HepG2 (cell line): ENCODE measurements at regions not wholly inside any gene's neighbourhood (a gene's known extent, or its start where the extent isn't known, plus 50 kb on each side); places are given as distances from the start of the nearest gene placed in this dataset.

ENCODE experiments used
- ATAC-seq: fragments of 200-7000 bp; cut with Tn5 transposase; 3 replicates; pipeline ENCODE4 v1.9.1; 2020; ENCODE audit warnings: mild to moderate bottlenecking, moderate library complexity
- BruUV-seq: library from RNA; stranded (reverse); fragments of 400-500 nt; replicated peaks from 2 replicates; lab custom pipeline; 2021; lab: Mats Ljungman, UMichigan
- CTCF ChIA-PET: fragments of 300-600 bp; formaldehyde crosslinking; extraction: SDS; loops from one replicate; lab custom pipeline; 2021; ENCODE audit warnings: low total read pairs, inconsistent platforms, low intra/inter-chr PET ratio; lab: Yijun Ruan, JAX
- POLR2A ChIA-PET: fragments of 350-600 bp; sonication (Branson Sonifier 250); formaldehyde crosslinking; loops from one replicate; lab custom pipeline; 2020; ENCODE audit warnings: antibody characterized with exemption, inconsistent platforms; lab: Yijun Ruan, JAX
- DNase-seq: peaks from one replicate; pipeline ENCODE4 v3.0.0-alpha.2; 2015; ENCODE audit warnings: low spot score
- FAIRE-seq: peaks from 3 replicates; lab custom pipeline; 2011; peaks lifted over from hg19 to GRCh38; lab: Jason Lieb, UNC
- H2AFZ ChIP-seq: one replicate; pipeline ENCODE4 v1.6.1; 2011; ENCODE audit warnings: low read length, inconsistent platforms
- H3K27ac ChIP-seq: fragments of 300-600 bp; 3 replicates; pipeline ENCODE4 v1.8.0; 2011; ENCODE audit warnings: mixed run types, mild to moderate bottlenecking, mixed read lengths, low read length, inconsistent platforms; ENCODE audit not compliant: insufficient read depth; ENCODE audit errors: extremely low read length
- H3K27me3 ChIP-seq, 2 experiments: fragments of 200-600 bp in 1 of 2; 2 replicates in 1 of 2; 3 replicates in 1 of 2; pipeline versions ENCODE4 v1.6.0 to v1.8.0; 2011; ENCODE audit warnings: low read length in 2 of 2, mild to moderate bottlenecking in 2 of 2, moderate library complexity in 2 of 2, inconsistent platforms in 1 of 2; ENCODE audit not compliant: insufficient read depth in 2 of 2, control insufficient read depth in 1 of 2
- H3K36me3 ChIP-seq, 2 experiments: fragments of 200-600 bp in 1 of 2; replicated peaks in 1 of 2; 2 replicates in 1 of 2; 3 replicates in 1 of 2; pipeline versions ENCODE4 v1.5.1 to v1.8.0; 2011; ENCODE audit warnings: low read length in 2 of 2, inconsistent platforms in 1 of 2; ENCODE audit not compliant: insufficient read depth in 2 of 2, control insufficient read depth in 1 of 2
- H3K4me1 ChIP-seq: 2 replicates; pipeline ENCODE4 v1.5.1; 2012; ENCODE audit warnings: low read length, inconsistent platforms; ENCODE audit not compliant: insufficient read depth
- H3K4me2 ChIP-seq: 2 replicates; pipeline ENCODE4 v1.6.0; 2011; ENCODE audit warnings: low read depth, low read length, inconsistent platforms
- H3K4me3 ChIP-seq, 3 experiments: fragments of 200-600 bp in 1 of 3; sonication (generic), shearing (Covaris generic) in 1 of 3; replicated peaks in 1 of 3; 2 replicates each; pipeline ENCODE4 v1.5.1; 2011 to 2016; ENCODE audit warnings: low read length in 3 of 3, inconsistent platforms in 2 of 3, low read depth in 2 of 3, mild to moderate bottlenecking in 2 of 3, control low read depth in 1 of 3, mixed read lengths in 1 of 3; ENCODE audit not compliant: insufficient read depth in 1 of 3
- H3K79me2 ChIP-seq: one replicate; pipeline ENCODE4 v1.6.1; 2011; ENCODE audit warnings: low read length, inconsistent platforms; ENCODE audit not compliant: insufficient read depth
- H3K9ac ChIP-seq: 2 replicates; pipeline ENCODE4 v1.6.0; 2011; ENCODE audit warnings: mild to moderate bottlenecking, low read depth, low read length, inconsistent platforms; ENCODE audit not compliant: insufficient read depth
- H3K9me3 ChIP-seq: 2 replicates; pipeline ENCODE4 v1.5.1; 2012; ENCODE audit warnings: mild to moderate bottlenecking, low read length
- H4K20me1 ChIP-seq: 2 replicates; pipeline ENCODE4 v1.6.0; 2011; ENCODE audit warnings: inconsistent platforms, mild to moderate bottlenecking, low read length, moderate library complexity; ENCODE audit not compliant: insufficient read depth
- BHLHE40 ChIP-seq: IDR thresholded peaks from 2 replicates; pipeline ENCODE4 v1.6.1; 2011; ENCODE audit warnings: low read length, improper control_type of control experiment
- ELF4 ChIP-seq: sonication (generic); formaldehyde crosslinking; IDR thresholded peaks from 2 replicates; pipeline ENCODE4 v1.5.0; 2020; ENCODE audit warnings: missing genetic modification reagents, mild to moderate bottlenecking, moderate library complexity, borderline replicate concordance
- ETV6 ChIP-seq: sonication (generic); formaldehyde crosslinking; conservative IDR thresholded peaks from 2 replicates; pipeline ENCODE4 v1.4.0; 2020; ENCODE audit warnings: missing genetic modification reagents
- FOXA3 ChIP-seq: IDR thresholded peaks from 2 replicates; pipeline ENCODE4 v1.6.1; 2016; ENCODE audit warnings: missing genetic modification reagents, missing compliant biosample characterization
- HOXA9 ChIP-seq: sonication (generic); formaldehyde crosslinking; IDR thresholded peaks from 2 replicates; pipeline ENCODE4 v1.8.1; 2022; ENCODE audit warnings: missing genetic modification reagents, mild to moderate bottlenecking, moderate library complexity, borderline replicate concordance
- PAF1 ChIP-seq: IDR thresholded peaks from 2 replicates; pipeline ENCODE4 v1.6.1; 2016; ENCODE audit warnings: missing genetic modification reagents, missing compliant biosample characterization
- RARA ChIP-seq: IDR thresholded peaks from 2 replicates; pipeline ENCODE4 v1.6.1; 2016; ENCODE audit warnings: missing genetic modification reagents, missing compliant biosample characterization
- RFX3 ChIP-seq: IDR thresholded peaks from 2 replicates; pipeline ENCODE4 v1.6.1; 2016; ENCODE audit warnings: missing biosample characterization, missing genetic modification reagents
- SMARCC2 ChIP-seq: fragments of 450-650 bp; IDR thresholded peaks from 2 replicates; pipeline ENCODE4 v1.6.1; 2017; ENCODE audit warnings: antibody characterized with exemption, mild to moderate bottlenecking
- XRCC5 ChIP-seq: fragments of 200-400 bp; formaldehyde crosslinking; optimal IDR thresholded peaks from 2 replicates; pipeline ENCODE3; 2017; ENCODE audit warnings: mild to moderate bottlenecking, low read length
- YEATS4 ChIP-seq: sonication (generic); formaldehyde crosslinking; IDR thresholded peaks from 2 replicates; pipeline ENCODE4 v1.4.0; 2020; ENCODE audit warnings: missing genetic modification reagents, borderline replicate concordance
- ZBTB1 ChIP-seq: sonication (generic); formaldehyde crosslinking; IDR thresholded peaks from 2 replicates; pipeline ENCODE4 v1.4.0; 2020; ENCODE audit warnings: missing genetic modification reagents, borderline replicate concordance
- ZNF180 ChIP-seq: sonication (generic); formaldehyde crosslinking; IDR thresholded peaks from 2 replicates; pipeline ENCODE4 v1.4.0; 2020; ENCODE audit warnings: low read depth, missing genetic modification reagents, borderline replicate concordance
- ZNF207 ChIP-seq: fragments of 450-650 bp; IDR thresholded peaks from 2 replicates; pipeline ENCODE4 v1.6.1; 2016; ENCODE audit warnings: antibody characterized with exemption, borderline replicate concordance
- ZNF724P ChIP-seq: sonication (generic); formaldehyde crosslinking; IDR thresholded peaks from 2 replicates; pipeline ENCODE4 v1.8.0; 2022; ENCODE audit warnings: missing genetic modification reagents, borderline replicate concordance
- WGBS: methylation state at CpG from one replicate; pipeline ENCODE4 v1.1.6; 2017; ENCODE audit warnings: low lambda C conversion rate; 5-methylcytosine and 5-hydroxymethylcytosine counted together
- in situ Hi-C: cut with HindIII; loops from 2 replicates; pipeline ENCODE4 v1.10.0; 2017; ENCODE audit warnings: low pct_unique_long_range_greater_than_20kb; ENCODE audit not compliant: extremely low pct_ligation_motif_present
- intact Hi-C: fragments of 100-400 bp; cut with micrococcal nuclease; formaldehyde crosslinking; loops from one replicate; pipeline ENCODE4 v1.10.0; 2022; ENCODE audit not compliant: unreplicated experiment
- TF ChIP-seq, protein P1 (sequence below): sonication (generic); formaldehyde crosslinking; IDR thresholded peaks from 2 replicates; pipeline ENCODE4 v1.4.0; 2020; ENCODE audit warnings: missing genetic modification reagents
- TF ChIP-seq, protein P2 (sequence below): sonication (generic); formaldehyde crosslinking; IDR thresholded peaks from 2 replicates; pipeline ENCODE4 v1.8.0; 2022; ENCODE audit warnings: missing genetic modification reagents, mild to moderate bottlenecking, borderline replicate concordance

DNA sequence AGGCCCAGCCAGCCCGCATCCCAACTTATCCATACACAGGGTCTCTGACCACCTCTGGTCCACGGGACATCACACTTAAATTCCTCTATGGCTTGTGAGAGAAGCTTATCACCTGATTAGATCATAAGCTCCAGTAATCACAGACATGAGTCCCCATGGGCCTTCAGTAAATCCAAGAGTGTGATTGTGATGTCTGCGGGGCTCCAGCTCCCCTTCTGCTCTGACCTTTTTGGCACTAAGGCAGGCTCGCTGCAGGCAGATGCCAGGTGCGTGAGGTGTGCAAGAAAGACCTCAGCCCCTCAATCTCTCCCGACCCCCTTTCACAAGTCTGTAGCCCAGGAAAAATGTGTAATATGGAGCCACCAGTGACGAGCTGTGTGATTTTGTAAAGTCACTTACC, 127.6 kb upstream of the DUSP22 start:
- H3K4me2 ChIP-seq: no peak overlapping the region
- no peak overlapping the region for H3K4me3 ChIP-seq
- no peak for FAIRE-seq
- no peaks in the 10 kb centered on the region; a peak in 2 of 5 replicates for H3K27me3 ChIP-seq
- CTCF ChIA-PET: no interaction called here
- H3K9ac ChIP-seq: no peak overlapping the region
- POLR2A ChIA-PET: no interaction called here
- no peaks in the 10 kb centered on the region for H3K79me2 ChIP-seq
- DNase-seq: no peak
- H3K4me1 ChIP-seq: no peaks in the 10 kb centered on the region
- TF ChIP-seq, protein P1, sequence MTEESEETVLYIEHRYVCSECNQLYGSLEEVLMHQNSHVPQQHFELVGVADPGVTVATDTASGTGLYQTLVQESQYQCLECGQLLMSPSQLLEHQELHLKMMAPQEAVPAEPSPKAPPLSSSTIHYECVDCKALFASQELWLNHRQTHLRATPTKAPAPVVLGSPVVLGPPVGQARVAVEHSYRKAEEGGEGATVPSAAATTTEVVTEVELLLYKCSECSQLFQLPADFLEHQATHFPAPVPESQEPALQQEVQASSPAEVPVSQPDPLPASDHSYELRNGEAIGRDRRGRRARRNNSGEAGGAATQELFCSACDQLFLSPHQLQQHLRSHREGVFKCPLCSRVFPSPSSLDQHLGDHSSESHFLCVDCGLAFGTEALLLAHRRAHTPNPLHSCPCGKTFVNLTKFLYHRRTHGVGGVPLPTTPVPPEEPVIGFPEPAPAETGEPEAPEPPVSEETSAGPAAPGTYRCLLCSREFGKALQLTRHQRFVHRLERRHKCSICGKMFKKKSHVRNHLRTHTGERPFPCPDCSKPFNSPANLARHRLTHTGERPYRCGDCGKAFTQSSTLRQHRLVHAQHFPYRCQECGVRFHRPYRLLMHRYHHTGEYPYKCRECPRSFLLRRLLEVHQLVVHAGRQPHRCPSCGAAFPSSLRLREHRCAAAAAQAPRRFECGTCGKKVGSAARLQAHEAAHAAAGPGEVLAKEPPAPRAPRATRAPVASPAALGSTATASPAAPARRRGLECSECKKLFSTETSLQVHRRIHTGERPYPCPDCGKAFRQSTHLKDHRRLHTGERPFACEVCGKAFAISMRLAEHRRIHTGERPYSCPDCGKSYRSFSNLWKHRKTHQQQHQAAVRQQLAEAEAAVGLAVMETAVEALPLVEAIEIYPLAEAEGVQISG (CRISPR knock-in tag): no peak
- no peak for TF ChIP-seq YEATS4 (CRISPR knock-in tag)
- no peak for TF ChIP-seq ZNF180 (CRISPR knock-in tag)
- TF ChIP-seq, protein P2, sequence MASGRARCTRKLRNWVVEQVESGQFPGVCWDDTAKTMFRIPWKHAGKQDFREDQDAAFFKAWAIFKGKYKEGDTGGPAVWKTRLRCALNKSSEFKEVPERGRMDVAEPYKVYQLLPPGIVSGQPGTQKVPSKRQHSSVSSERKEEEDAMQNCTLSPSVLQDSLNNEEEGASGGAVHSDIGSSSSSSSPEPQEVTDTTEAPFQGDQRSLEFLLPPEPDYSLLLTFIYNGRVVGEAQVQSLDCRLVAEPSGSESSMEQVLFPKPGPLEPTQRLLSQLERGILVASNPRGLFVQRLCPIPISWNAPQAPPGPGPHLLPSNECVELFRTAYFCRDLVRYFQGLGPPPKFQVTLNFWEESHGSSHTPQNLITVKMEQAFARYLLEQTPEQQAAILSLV (CRISPR knock-in tag): no peak
- no peak for TF ChIP-seq HOXA9
- no peak for TF ChIP-seq ELF4
- no peak for TF ChIP-seq ETV6 (CRISPR knock-in tag)
- no peak for TF ChIP-seq FOXA3 (CRISPR knock-in tag)
- no peak for TF ChIP-seq ZBTB1 (CRISPR knock-in tag)
- TF ChIP-seq ZNF724P (CRISPR knock-in tag): no peak
- no peak for TF ChIP-seq RFX3 (CRISPR knock-in tag)
- TF ChIP-seq RARA (CRISPR knock-in tag): no peak
- no peak for TF ChIP-seq PAF1 (CRISPR knock-in tag)
- no peak for TF ChIP-seq SMARCC2
- TF ChIP-seq ZNF207: no peak
- no peak for TF ChIP-seq BHLHE40
- no peak for TF ChIP-seq XRCC5
- H3K27ac ChIP-seq: no peak overlapping the region
- WGBS: 36% methylated on average over 7 of the region's 7 CpGs
- intact Hi-C loops (no loop called here), in situ Hi-C loops (no loop called here)
- BruUV-seq: no TSS peak
- no peaks in the 10 kb centered on the region for H3K9me3 ChIP-seq
- no peak overlapping the region for H2AFZ ChIP-seq
- no peaks in the 10 kb centered on the region for H3K36me3 ChIP-seq
- no peaks in the 10 kb centered on the region for H4K20me1 ChIP-seq
- ATAC-seq: no peak
